Testis (tissue), 2 donors: ENCODE measurements at regions not wholly inside any gene's neighbourhood (a gene's known extent, or its start where the extent isn't known, plus 50 kb on each side); places are given as distances from the start of the nearest gene placed in this dataset.

Source experiments
- POLR2A ChIP-seq: fragments of 450-650 bp; IDR thresholded peaks from one replicate; pipeline ENCODE4 v1.6.1; 2017; ENCODE audit warnings: antibody characterized with exemption, mild to moderate bottlenecking, moderate library complexity
- TF ChIP-seq, protein P1 (sequence below), 3 experiments: fragments of 450-650 bp in 2 of 3; fragments of 200-600 bp in 1 of 3; sonication (generic) in 1 of 3; IDR thresholded peaks; one replicate each; pipeline ENCODE4 v1.5.1; 2016 to 2019; ENCODE audit warnings: antibody characterized with exemption in 3 of 3, mild to moderate bottlenecking in 2 of 3, moderate library complexity in 1 of 3

DNA sequence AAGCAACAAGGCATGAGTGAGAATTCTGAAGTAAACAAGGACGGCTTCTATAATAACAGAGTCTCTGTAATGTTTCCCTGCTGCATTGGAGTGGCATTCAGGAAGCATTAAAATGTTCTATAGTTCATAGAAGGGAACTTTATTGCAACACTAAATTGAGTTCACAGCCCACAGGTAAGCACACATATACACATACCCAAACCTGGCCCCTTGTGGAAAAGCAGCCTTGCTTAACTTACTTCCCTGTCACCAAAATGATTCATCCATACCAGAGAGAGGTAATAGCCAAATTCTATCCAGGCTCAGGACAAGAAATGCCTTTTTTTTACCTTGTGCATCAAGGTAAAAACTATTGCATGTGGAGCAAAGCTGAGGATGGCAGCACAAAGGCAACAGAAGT, 241.4 kb downstream of the HHIPL2 start:
- TF ChIP-seq, protein P1, sequence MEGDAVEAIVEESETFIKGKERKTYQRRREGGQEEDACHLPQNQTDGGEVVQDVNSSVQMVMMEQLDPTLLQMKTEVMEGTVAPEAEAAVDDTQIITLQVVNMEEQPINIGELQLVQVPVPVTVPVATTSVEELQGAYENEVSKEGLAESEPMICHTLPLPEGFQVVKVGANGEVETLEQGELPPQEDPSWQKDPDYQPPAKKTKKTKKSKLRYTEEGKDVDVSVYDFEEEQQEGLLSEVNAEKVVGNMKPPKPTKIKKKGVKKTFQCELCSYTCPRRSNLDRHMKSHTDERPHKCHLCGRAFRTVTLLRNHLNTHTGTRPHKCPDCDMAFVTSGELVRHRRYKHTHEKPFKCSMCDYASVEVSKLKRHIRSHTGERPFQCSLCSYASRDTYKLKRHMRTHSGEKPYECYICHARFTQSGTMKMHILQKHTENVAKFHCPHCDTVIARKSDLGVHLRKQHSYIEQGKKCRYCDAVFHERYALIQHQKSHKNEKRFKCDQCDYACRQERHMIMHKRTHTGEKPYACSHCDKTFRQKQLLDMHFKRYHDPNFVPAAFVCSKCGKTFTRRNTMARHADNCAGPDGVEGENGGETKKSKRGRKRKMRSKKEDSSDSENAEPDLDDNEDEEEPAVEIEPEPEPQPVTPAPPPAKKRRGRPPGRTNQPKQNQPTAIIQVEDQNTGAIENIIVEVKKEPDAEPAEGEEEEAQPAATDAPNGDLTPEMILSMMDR (IDR thresholded peaks at IDR 0.05), result no peak
- TF ChIP-seq POLR2A, result no peak
